Adrenal gland (tissue), 5 donors: ENCODE measurements at regions not wholly inside any gene's neighbourhood (a gene's known extent, or its start where the extent isn't known, plus 50 kb on each side); places are given as distances from the start of the nearest gene placed in this dataset.

Experiments
- POLR2A ChIP-seq, 2 donors: fragments of 450-650 bp; IDR thresholded peaks; one replicate each; pipeline ENCODE4 v1.6.1; 2017; ENCODE audit warnings: antibody characterized with exemption in 2 of 2, mild to moderate bottlenecking in 2 of 2, moderate library complexity in 1 of 2
- TF ChIP-seq, protein P1 (sequence below), 6 experiments: fragments of 450-650 bp in 4 of 6; fragments of 200-600 bp in 2 of 6; sonication (generic) in 1 of 6; IDR thresholded peaks; 1 replicate in 5 of 6; 2 replicates in 1 of 6; pipeline versions ENCODE4 v1.5.1 to v1.8.0; 2016 to 2021; ENCODE audit warnings: antibody characterized with exemption in 6 of 6, mild to moderate bottlenecking in 2 of 6, moderate library complexity in 1 of 6
- donor health status: DM: no; HTN: no; CAD: no.

DNA sequence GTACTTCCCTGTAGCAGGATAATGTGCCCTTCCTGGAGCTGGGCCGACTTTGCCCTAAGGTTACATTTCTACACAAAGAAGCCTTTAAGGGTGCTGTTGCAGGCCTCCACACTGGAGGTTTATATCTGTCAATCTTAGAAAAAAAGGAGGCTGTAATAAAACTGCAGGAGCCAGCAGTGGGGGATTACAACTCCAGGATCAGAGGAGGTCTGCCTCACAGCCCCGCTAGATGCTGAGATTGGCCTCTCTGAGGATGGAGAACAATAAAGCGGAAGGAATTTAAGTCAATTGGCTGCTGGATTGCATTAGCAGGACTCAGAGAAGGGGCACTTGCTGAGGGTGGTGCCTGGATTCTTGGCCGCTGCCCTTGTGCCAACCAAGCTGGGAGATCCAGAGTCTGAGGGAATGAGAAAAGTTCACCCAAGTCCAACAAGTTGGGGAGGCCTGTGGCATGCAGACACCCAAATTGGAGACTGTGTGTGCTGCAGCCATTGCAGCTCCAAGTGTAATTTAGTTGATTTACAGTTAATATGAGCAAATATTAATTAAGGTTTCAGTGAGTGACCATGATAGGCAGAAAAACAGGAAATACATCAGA is 99.0 kb upstream of the SSBP2 start:
- TF ChIP-seq, protein P1, sequence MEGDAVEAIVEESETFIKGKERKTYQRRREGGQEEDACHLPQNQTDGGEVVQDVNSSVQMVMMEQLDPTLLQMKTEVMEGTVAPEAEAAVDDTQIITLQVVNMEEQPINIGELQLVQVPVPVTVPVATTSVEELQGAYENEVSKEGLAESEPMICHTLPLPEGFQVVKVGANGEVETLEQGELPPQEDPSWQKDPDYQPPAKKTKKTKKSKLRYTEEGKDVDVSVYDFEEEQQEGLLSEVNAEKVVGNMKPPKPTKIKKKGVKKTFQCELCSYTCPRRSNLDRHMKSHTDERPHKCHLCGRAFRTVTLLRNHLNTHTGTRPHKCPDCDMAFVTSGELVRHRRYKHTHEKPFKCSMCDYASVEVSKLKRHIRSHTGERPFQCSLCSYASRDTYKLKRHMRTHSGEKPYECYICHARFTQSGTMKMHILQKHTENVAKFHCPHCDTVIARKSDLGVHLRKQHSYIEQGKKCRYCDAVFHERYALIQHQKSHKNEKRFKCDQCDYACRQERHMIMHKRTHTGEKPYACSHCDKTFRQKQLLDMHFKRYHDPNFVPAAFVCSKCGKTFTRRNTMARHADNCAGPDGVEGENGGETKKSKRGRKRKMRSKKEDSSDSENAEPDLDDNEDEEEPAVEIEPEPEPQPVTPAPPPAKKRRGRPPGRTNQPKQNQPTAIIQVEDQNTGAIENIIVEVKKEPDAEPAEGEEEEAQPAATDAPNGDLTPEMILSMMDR (IDR thresholded peaks at IDR 0.05): no peak
- no peak for TF ChIP-seq POLR2A (IDR thresholded peaks at IDR 0.05)
